HepG2 (cell line): ENCODE measurements at regions not wholly inside any gene's neighbourhood (a gene's known extent, or its start where the extent isn't known, plus 50 kb on each side); places are given as distances from the start of the nearest gene placed in this dataset.

Experiments used
- ATAC-seq: fragments of 200-7000 bp; cut with Tn5 transposase; 3 replicates; pipeline ENCODE4 v1.9.1; 2020; ENCODE audit warnings: mild to moderate bottlenecking, moderate library complexity
- BruUV-seq: library from RNA; stranded (reverse); fragments of 400-500 nt; replicated peaks from 2 replicates; lab custom pipeline; 2021; lab: Mats Ljungman, UMichigan
- CTCF ChIA-PET: fragments of 300-600 bp; formaldehyde crosslinking; extraction: SDS; loops from one replicate; lab custom pipeline; 2021; ENCODE audit warnings: low total read pairs, inconsistent platforms, low intra/inter-chr PET ratio; lab: Yijun Ruan, JAX
- POLR2A ChIA-PET: fragments of 350-600 bp; sonication (Branson Sonifier 250); formaldehyde crosslinking; loops from one replicate; lab custom pipeline; 2020; ENCODE audit warnings: antibody characterized with exemption, inconsistent platforms; lab: Yijun Ruan, JAX
- DNase-seq: peaks from one replicate; pipeline ENCODE4 v3.0.0-alpha.2; 2015; ENCODE audit warnings: low spot score
- FAIRE-seq: peaks from 3 replicates; lab custom pipeline; 2011; peaks lifted over from hg19 to GRCh38; lab: Jason Lieb, UNC
- H2AFZ ChIP-seq: one replicate; pipeline ENCODE4 v1.6.1; 2011; ENCODE audit warnings: low read length, inconsistent platforms
- H3K27ac ChIP-seq: fragments of 300-600 bp; 3 replicates; pipeline ENCODE4 v1.8.0; 2011; ENCODE audit warnings: mixed run types, mild to moderate bottlenecking, mixed read lengths, low read length, inconsistent platforms; ENCODE audit not compliant: insufficient read depth; ENCODE audit errors: extremely low read length
- H3K27me3 ChIP-seq, 2 experiments: fragments of 200-600 bp in 1 of 2; 2 replicates in 1 of 2; 3 replicates in 1 of 2; pipeline versions ENCODE4 v1.6.0 to v1.8.0; 2011; ENCODE audit warnings: low read length in 2 of 2, mild to moderate bottlenecking in 2 of 2, moderate library complexity in 2 of 2, inconsistent platforms in 1 of 2; ENCODE audit not compliant: insufficient read depth in 2 of 2, control insufficient read depth in 1 of 2
- H3K36me3 ChIP-seq, 2 experiments: fragments of 200-600 bp in 1 of 2; replicated peaks in 1 of 2; 2 replicates in 1 of 2; 3 replicates in 1 of 2; pipeline versions ENCODE4 v1.5.1 to v1.8.0; 2011; ENCODE audit warnings: low read length in 2 of 2, inconsistent platforms in 1 of 2; ENCODE audit not compliant: insufficient read depth in 2 of 2, control insufficient read depth in 1 of 2
- H3K4me1 ChIP-seq: 2 replicates; pipeline ENCODE4 v1.5.1; 2012; ENCODE audit warnings: low read length, inconsistent platforms; ENCODE audit not compliant: insufficient read depth
- H3K4me2 ChIP-seq: 2 replicates; pipeline ENCODE4 v1.6.0; 2011; ENCODE audit warnings: low read depth, low read length, inconsistent platforms
- H3K4me3 ChIP-seq, 3 experiments: fragments of 200-600 bp in 1 of 3; sonication (generic), shearing (Covaris generic) in 1 of 3; replicated peaks in 1 of 3; 2 replicates each; pipeline ENCODE4 v1.5.1; 2011 to 2016; ENCODE audit warnings: low read length in 3 of 3, inconsistent platforms in 2 of 3, low read depth in 2 of 3, mild to moderate bottlenecking in 2 of 3, control low read depth in 1 of 3, mixed read lengths in 1 of 3; ENCODE audit not compliant: insufficient read depth in 1 of 3
- H3K79me2 ChIP-seq: one replicate; pipeline ENCODE4 v1.6.1; 2011; ENCODE audit warnings: low read length, inconsistent platforms; ENCODE audit not compliant: insufficient read depth
- H3K9ac ChIP-seq: 2 replicates; pipeline ENCODE4 v1.6.0; 2011; ENCODE audit warnings: mild to moderate bottlenecking, low read depth, low read length, inconsistent platforms; ENCODE audit not compliant: insufficient read depth
- H3K9me3 ChIP-seq: 2 replicates; pipeline ENCODE4 v1.5.1; 2012; ENCODE audit warnings: mild to moderate bottlenecking, low read length
- H4K20me1 ChIP-seq: 2 replicates; pipeline ENCODE4 v1.6.0; 2011; ENCODE audit warnings: inconsistent platforms, mild to moderate bottlenecking, low read length, moderate library complexity; ENCODE audit not compliant: insufficient read depth
- AGO2 ChIP-seq: fragments of 200-400 bp; formaldehyde crosslinking; optimal IDR thresholded peaks from 2 replicates; pipeline ENCODE3; 2017; ENCODE audit warnings: mild to moderate bottlenecking, low read depth, low read length, moderate library complexity
- BHLHE40 ChIP-seq: IDR thresholded peaks from 2 replicates; pipeline ENCODE4 v1.6.1; 2011; ENCODE audit warnings: low read length, improper control_type of control experiment
- GMEB1 ChIP-seq: sonication (generic); formaldehyde crosslinking; IDR thresholded peaks from 2 replicates; pipeline ENCODE4 v1.5.1; 2020; ENCODE audit warnings: missing genetic modification reagents, mild to moderate bottlenecking, borderline replicate concordance
- IKZF1 ChIP-seq: fragments of 450-650 bp; IDR thresholded peaks from 2 replicates; pipeline ENCODE4 v1.7.1; 2016
- MTF2 ChIP-seq: sonication (generic); formaldehyde crosslinking; IDR thresholded peaks from 2 replicates; pipeline ENCODE4 v1.5.0; 2020; ENCODE audit warnings: missing genetic modification reagents, borderline replicate concordance
- MYC ChIP-seq: sonication (generic); formaldehyde crosslinking; IDR thresholded peaks from 2 replicates; pipeline ENCODE4 v1.9.0; 2021; ENCODE audit warnings: missing genetic modification reagents, borderline replicate concordance
- SNRNP70 ChIP-seq: fragments of 200-400 bp; formaldehyde crosslinking; IDR thresholded peaks from 2 replicates; pipeline ENCODE4 v1.6.1; 2017; ENCODE audit warnings: mild to moderate bottlenecking, low read depth, low read length, moderate library complexity
- SP1 ChIP-seq, 2 experiments: fragments of 450-650 bp in 1 of 2; sonication (generic) in 1 of 2; formaldehyde crosslinking in 1 of 2; IDR thresholded peaks; 2 replicates each; pipeline versions ENCODE4 v1.4.0 to v1.6.1; 2016 to 2020; ENCODE audit warnings: missing genetic modification reagents in 1 of 2
- TBP ChIP-seq: sonication (generic); formaldehyde crosslinking; IDR thresholded peaks from 2 replicates; pipeline ENCODE4 v1.5.0; 2020; ENCODE audit warnings: missing genetic modification reagents
- TBX3 ChIP-seq: fragments of 450-650 bp; IDR thresholded peaks from 2 replicates; pipeline ENCODE4 v1.6.1; 2017; ENCODE audit warnings: antibody characterized with exemption, mild to moderate bottlenecking, inconsistent platforms, borderline replicate concordance
- TRIM22 ChIP-seq: fragments of 450-650 bp; IDR thresholded peaks from 2 replicates; pipeline ENCODE4 v1.6.1; 2017
- ZNF337 ChIP-seq: sonication (generic); formaldehyde crosslinking; IDR thresholded peaks from 2 replicates; pipeline ENCODE4 v1.5.1; 2020; ENCODE audit warnings: missing genetic modification reagents, low read depth, mild to moderate bottlenecking, borderline replicate concordance
- ZNF44 ChIP-seq: sonication (generic); formaldehyde crosslinking; IDR thresholded peaks from 2 replicates; pipeline ENCODE4 v1.5.1; 2020; ENCODE audit warnings: mild to moderate bottlenecking, missing genetic modification reagents
- ZNF513 ChIP-seq: sonication (generic); formaldehyde crosslinking; conservative IDR thresholded peaks from 2 replicates; pipeline ENCODE4 v1.5.0; 2020; ENCODE audit warnings: missing genetic modification reagents
- ZNF572 ChIP-seq: sonication (generic); formaldehyde crosslinking; IDR thresholded peaks from 2 replicates; pipeline ENCODE4 v1.5.1; 2020; ENCODE audit warnings: mild to moderate bottlenecking, missing genetic modification reagents
- ZNF704 ChIP-seq: sonication (generic); formaldehyde crosslinking; IDR thresholded peaks from 2 replicates; pipeline ENCODE4 v1.8.1; 2023; ENCODE audit warnings: mild to moderate bottlenecking, inconsistent platforms, moderate library complexity, missing genetic modification reagents, borderline replicate concordance
- ZNF75D ChIP-seq: sonication (generic); formaldehyde crosslinking; IDR thresholded peaks from 2 replicates; pipeline ENCODE4 v1.8.1; 2023; ENCODE audit warnings: missing genetic modification reagents, mild to moderate bottlenecking, borderline replicate concordance
- ZSCAN21 ChIP-seq: sonication (generic); formaldehyde crosslinking; IDR thresholded peaks from 2 replicates; pipeline ENCODE4 v1.8.0; 2022; ENCODE audit warnings: mild to moderate bottlenecking, missing genetic modification reagents, moderate library complexity, borderline replicate concordance
- WGBS: methylation state at CpG from one replicate; pipeline ENCODE4 v1.1.6; 2017; ENCODE audit warnings: low lambda C conversion rate; 5-methylcytosine and 5-hydroxymethylcytosine counted together
- in situ Hi-C: cut with HindIII; loops from 2 replicates; pipeline ENCODE4 v1.10.0; 2017; ENCODE audit warnings: low pct_unique_long_range_greater_than_20kb; ENCODE audit not compliant: extremely low pct_ligation_motif_present
- intact Hi-C: fragments of 100-400 bp; cut with micrococcal nuclease; formaldehyde crosslinking; loops from one replicate; pipeline ENCODE4 v1.10.0; 2022; ENCODE audit not compliant: unreplicated experiment

GRCh38 chr1:163523375-163524029 is 201.7 kb downstream of the NUF2 start:
- Histone ChIP-seq H3K36me3 (no peaks in the 10 kb centered on the region), H4K20me1 (no peaks in the 10 kb centered on the region), H3K79me2 (no peaks in the 10 kb centered on the region), H2AFZ (no peak overlapping the region), H3K27me3 (no peaks in the 10 kb centered on the region), H3K9me3 (no peaks in the 10 kb centered on the region), H3K27ac (no peak overlapping the region), H3K9ac (no peak overlapping the region), H3K4me3 (no peak overlapping the region), H3K4me2 (no peak overlapping the region), H3K4me1 (no peaks in the 10 kb centered on the region)
- FAIRE-seq (no peak), ATAC-seq (no peak), DNase-seq (no peak)
- intact Hi-C loops (no loop called here), in situ Hi-C loops (no loop called here)
- TF ChIP-seq AGO2 (no peak), TRIM22 (no peak), TBP (no peak), TBX3 (no peak), ZSCAN21 (CRISPR knock-in tag) (no peak), ZNF44 (CRISPR knock-in tag) (no peak), MTF2 (CRISPR knock-in tag) (no peak), IKZF1 (no peak), BHLHE40 (no peak), MYC (CRISPR knock-in tag) (no peak), GMEB1 (no peak), SP1 (IDR thresholded peaks at IDR 0.05) (no peak), SP1 (CRISPR knock-in tag; IDR thresholded peaks at IDR 0.05) (no peak), SNRNP70 (no peak), ZNF75D (CRISPR knock-in tag) (no peak), ZNF337 (no peak), ZNF704 (CRISPR knock-in tag) (no peak), ZNF513 (CRISPR knock-in tag) (no peak), ZNF572 (no peak)
- ChIA-PET CTCF (no interaction called here), POLR2A (no interaction called here)
- BruUV-seq: no TSS peak
- 32% methylated on average over 6 of the region's 7 CpGs for WGBS
